NCI-H510A (cell line): ENCODE measurements at regions not wholly inside any gene's neighbourhood (a gene's known extent, or its start where the extent isn't known, plus 50 kb on each side); places are given as distances from the start of the nearest gene placed in this dataset.

Source experiments
- DNase-seq: peaks from one replicate; lab custom pipeline; 2025; lab: John Stamatoyannopoulos, UW

GRCh38 chr10:3237530-3237929 is 64.9 kb upstream of the PITRM1 start:
- no peak for DNase-seq

- DNase-seq: no peak
Observed at GRCh38 chr10:3236644-3237404, 64.2 kb upstream of the PITRM1 start.

GRCh38 chr10:3235996-3236510 is 63.5 kb upstream of the PITRM1 start:
- no peak for DNase-seq

GRCh38 chr10:3235395-3235794 is 62.8 kb upstream of the PITRM1 start:
- no peak for DNase-seq

- no peak for DNase-seq
Observed at GRCh38 chr10:3233486-3233990, 61.0 kb upstream of the PITRM1 start.

- DNase-seq: no peak
Observed at GRCh38 chr10:3231951-3232730, 59.6 kb upstream of the PITRM1 start.

- no peak for DNase-seq
Observed at GRCh38 chr10:3229815-3230214, 57.2 kb upstream of the PITRM1 start.

- no peak for DNase-seq
Observed at GRCh38 chr10:3228629-3228945, 56.0 kb upstream of the PITRM1 start.

GRCh38 chr10:3226960-3227744 is 54.6 kb upstream of the PITRM1 start:
- no peak for DNase-seq

- no peak for DNase-seq
Observed at GRCh38 chr10:3225561-3225960, 53.0 kb upstream of the PITRM1 start.

GRCh38 chr10:3224241-3224640 is 51.7 kb upstream of the PITRM1 start:
- DNase-seq: no peak

GRCh38 chr10:3222626-3223025 is 50.0 kb upstream of the PITRM1 start:
- DNase-seq: no peak
